PC-3 (cell line): ENCODE measurements at regions not wholly inside any gene's neighbourhood (a gene's known extent, or its start where the extent isn't known, plus 50 kb on each side); places are given as distances from the start of the nearest gene placed in this dataset.

Experiments
- ATAC-seq: fragments of 200-7000 bp; cut with Tn5 transposase; 2 replicates; pipeline ENCODE4 v1.9.1; 2020; ENCODE audit warnings: mild to moderate bottlenecking, moderate library complexity
- BruUV-seq: library from RNA; stranded (reverse); fragments of 400-500 nt; replicated peaks from 2 replicates; lab custom pipeline; 2021; lab: Mats Ljungman, UMichigan
- CTCF ChIA-PET: fragments of 300-600 bp; sonication (Branson Sonifier 250); formaldehyde crosslinking; loops from one replicate; lab custom pipeline; 2022; ENCODE audit warnings: antibody characterized with exemption; lab: Charles Lee
- POLR2A ChIA-PET: fragments of 300-600 bp; sonication (Branson Sonifier 250); formaldehyde crosslinking; loops from one replicate; lab custom pipeline; 2022; ENCODE audit warnings: antibody characterized with exemption; ENCODE audit not compliant: unreplicated experiment; lab: Charles Lee
- DNase-seq: peaks from one replicate; pipeline ENCODE4 v3.0.0-alpha.2; 2015
- H2AFZ ChIP-seq: fragments of 300-600 bp; sonication (generic); 2 replicates; pipeline ENCODE4 v1.6.0; 2016; ENCODE audit warnings: antibody characterized with exemption, low read length
- H3F3A ChIP-seq: fragments of 300-600 bp; sonication (generic); one replicate; pipeline ENCODE4 v1.6.0; 2017; ENCODE audit warnings: antibody characterized with exemption, low read length, control low read depth, mild to moderate bottlenecking; ENCODE audit not compliant: unreplicated experiment
- H3K27ac ChIP-seq: fragments of 300-600 bp; sonication (generic); 2 replicates; pipeline ENCODE4 v1.5.1; 2016; ENCODE audit warnings: mild to moderate bottlenecking, low read length
- H3K27me3 ChIP-seq: fragments of 300-600 bp; sonication (generic); 2 replicates; pipeline ENCODE4 v1.6.1; 2016; ENCODE audit warnings: low read length, mixed read lengths
- H3K36me3 ChIP-seq: fragments of 300-600 bp; sonication (generic); 2 replicates; pipeline ENCODE4 v1.6.1; 2016; ENCODE audit warnings: low read depth, mixed run types, low read length, mixed read lengths
- H3K4me1 ChIP-seq: fragments of 300-600 bp; sonication (generic); 2 replicates; pipeline ENCODE4 v1.5.1; 2016; ENCODE audit warnings: low read length; ENCODE audit not compliant: insufficient read depth
- H3K4me2 ChIP-seq: fragments of 300-600 bp; sonication (generic); 2 replicates; pipeline ENCODE4 v1.6.0; 2016; ENCODE audit warnings: low read length
- H3K4me3 ChIP-seq: fragments of 300-600 bp; sonication (generic); 2 replicates; pipeline ENCODE4 v1.5.1; 2016; ENCODE audit warnings: mild to moderate bottlenecking, low read length, mixed read lengths
- H3K79me2 ChIP-seq: fragments of 300-600 bp; sonication (generic); 2 replicates; pipeline ENCODE4 v1.6.1; 2017; ENCODE audit warnings: low read length, mixed read lengths
- H3K9ac ChIP-seq: fragments of 300-600 bp; sonication (generic); 2 replicates; pipeline ENCODE4 v1.6.0; 2016; ENCODE audit warnings: mild to moderate bottlenecking, low read length
- H3K9me2 ChIP-seq: fragments of 300-600 bp; sonication (generic); replicated peaks from 2 replicates; pipeline ENCODE4 v1.6.1; 2016; ENCODE audit warnings: mixed run types, low read length, mixed read lengths
- H3K9me3 ChIP-seq: fragments of 300-600 bp; sonication (generic); 2 replicates; pipeline ENCODE4 v1.6.1; 2016; ENCODE audit warnings: low read length, mixed read lengths
- H4K20me1 ChIP-seq: fragments of 300-600 bp; sonication (generic); 2 replicates; pipeline ENCODE4 v1.6.1; 2016; ENCODE audit warnings: low read length, mixed read lengths
- EZH2 ChIP-seq: fragments of 300-600 bp; sonication (generic); IDR thresholded peaks from one replicate; pipeline ENCODE4 v1.6.1; 2017; ENCODE audit warnings: antibody characterized with exemption, mild to moderate bottlenecking, low read length; ENCODE audit not compliant: unreplicated experiment
- EZH2phosphoT487 ChIP-seq: fragments of 300-600 bp; sonication (generic); IDR thresholded peaks from 2 replicates; pipeline ENCODE4 v1.6.1; 2018; ENCODE audit warnings: mild to moderate bottlenecking, antibody characterized with exemption, low read length, borderline replicate concordance
- intact Hi-C: fragments of 100-400 bp; cut with micrococcal nuclease; formaldehyde crosslinking; loops from 2 replicates; pipeline ENCODE4 v1.9.0; 2023
- TF ChIP-seq, protein P1 (sequence below): fragments of 300-600 bp; sonication (generic); conservative IDR thresholded peaks from 2 replicates; pipeline ENCODE4 v1.5.1; 2017; ENCODE audit warnings: antibody characterized with exemption, low read depth, mild to moderate bottlenecking, low read length

DNA sequence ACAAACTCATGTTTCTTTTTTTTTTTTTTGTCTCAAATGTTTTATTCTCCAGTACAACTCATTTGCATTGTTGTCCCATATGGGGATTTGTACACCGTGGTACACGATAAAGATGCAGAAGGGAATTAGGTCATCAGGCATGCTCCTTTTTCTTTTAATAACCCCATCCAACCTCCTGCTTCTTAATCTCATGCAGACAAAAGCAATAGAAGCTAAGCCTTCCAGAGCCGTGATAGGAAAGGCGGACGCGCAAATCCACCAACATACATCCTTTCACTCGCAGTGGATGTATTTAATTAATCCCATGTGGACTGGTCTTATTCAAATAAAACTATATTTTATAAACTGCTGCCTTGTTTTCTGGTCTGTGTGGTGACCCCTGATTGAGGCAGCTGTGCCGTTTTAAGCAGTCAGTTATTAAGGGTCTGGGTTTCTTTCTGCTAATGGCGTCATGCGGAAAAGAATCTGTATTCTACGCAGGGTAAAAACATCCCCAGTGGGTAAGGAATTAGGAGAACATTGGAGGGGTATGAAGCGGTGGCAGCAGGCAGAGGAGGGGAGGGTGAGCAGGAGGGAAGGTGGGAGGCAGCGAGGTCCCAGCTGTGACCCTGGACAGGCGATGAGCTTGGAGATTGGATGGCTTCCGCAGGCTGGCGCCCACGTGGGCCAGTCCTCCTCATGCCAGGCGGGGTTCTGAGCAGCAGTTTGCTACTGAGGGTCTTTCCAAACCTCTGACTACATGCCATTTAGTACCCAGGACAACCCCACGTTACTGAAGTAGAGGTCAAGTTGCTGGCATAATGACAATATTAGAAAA, 172.8 kb downstream of the LINC00237 start:
- intact Hi-C loops = no loop called here
- POLR2A ChIA-PET = no interaction called here

DNA sequence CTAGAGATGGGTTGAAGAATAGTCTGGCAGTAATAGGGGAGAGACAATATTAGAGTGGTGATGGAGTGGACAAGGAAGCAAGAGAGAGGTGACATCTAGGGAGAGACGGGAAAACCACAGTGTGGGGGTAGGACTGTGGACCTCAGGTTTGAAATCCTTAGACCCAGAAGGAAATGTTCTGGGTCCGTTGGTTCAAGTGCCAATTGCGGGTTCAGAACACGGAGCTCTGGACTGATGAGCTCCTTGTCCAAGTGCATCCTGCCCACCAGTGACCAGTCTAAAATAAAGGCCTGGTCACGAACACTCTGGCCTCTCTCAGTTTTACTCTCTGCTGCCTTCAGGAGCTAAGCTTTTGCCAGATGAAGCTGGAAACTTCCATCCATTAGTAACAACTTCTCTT, 174.0 kb downstream of the LINC00237 start:
- Histone ChIP-seq H3K4me1 (no peaks in the 10 kb centered on the region), H3K9ac (no peak overlapping the region), H2AFZ (no peak overlapping the region), H3K27me3 (peaks cover 69% of the 10 kb centered on the region), H3K79me2 (no peaks in the 10 kb centered on the region), H3K9me3 (no peaks in the 10 kb centered on the region), H3K27ac (no peak overlapping the region), H3K4me3 (no peak overlapping the region), H3K9me2 (no peaks in the 10 kb centered on the region), H4K20me1 (no peaks in the 10 kb centered on the region), H3F3A (no peaks in the 10 kb centered on the region), H3K4me2 (no peak overlapping the region), H3K36me3 (no peaks in the 10 kb centered on the region)
- POLR2A ChIA-PET = no interaction called here
- intact Hi-C loops = no loop called here
- CTCF ChIA-PET = no interaction called here
- DNase-seq = no peak
- TF ChIP-seq EZH2phosphoT487 = no peak
- TF ChIP-seq, protein P1, sequence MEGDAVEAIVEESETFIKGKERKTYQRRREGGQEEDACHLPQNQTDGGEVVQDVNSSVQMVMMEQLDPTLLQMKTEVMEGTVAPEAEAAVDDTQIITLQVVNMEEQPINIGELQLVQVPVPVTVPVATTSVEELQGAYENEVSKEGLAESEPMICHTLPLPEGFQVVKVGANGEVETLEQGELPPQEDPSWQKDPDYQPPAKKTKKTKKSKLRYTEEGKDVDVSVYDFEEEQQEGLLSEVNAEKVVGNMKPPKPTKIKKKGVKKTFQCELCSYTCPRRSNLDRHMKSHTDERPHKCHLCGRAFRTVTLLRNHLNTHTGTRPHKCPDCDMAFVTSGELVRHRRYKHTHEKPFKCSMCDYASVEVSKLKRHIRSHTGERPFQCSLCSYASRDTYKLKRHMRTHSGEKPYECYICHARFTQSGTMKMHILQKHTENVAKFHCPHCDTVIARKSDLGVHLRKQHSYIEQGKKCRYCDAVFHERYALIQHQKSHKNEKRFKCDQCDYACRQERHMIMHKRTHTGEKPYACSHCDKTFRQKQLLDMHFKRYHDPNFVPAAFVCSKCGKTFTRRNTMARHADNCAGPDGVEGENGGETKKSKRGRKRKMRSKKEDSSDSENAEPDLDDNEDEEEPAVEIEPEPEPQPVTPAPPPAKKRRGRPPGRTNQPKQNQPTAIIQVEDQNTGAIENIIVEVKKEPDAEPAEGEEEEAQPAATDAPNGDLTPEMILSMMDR = no peak
- TF ChIP-seq EZH2 = no peak
- no TSS peak for BruUV-seq
- no peak for ATAC-seq

More for the DNA sequence above, 172.8 kb downstream of the LINC00237 start:
- Histone ChIP-seq H3K9me2 (no peaks in the 10 kb centered on the region), H4K20me1 (no peaks in the 10 kb centered on the region), H3K4me1 (no peaks in the 10 kb centered on the region), H2AFZ (no peak overlapping the region), H3F3A (no peaks in the 10 kb centered on the region), H3K27me3 (peaks cover 81% of the 10 kb centered on the region), H3K36me3 (no peaks in the 10 kb centered on the region), H3K9me3 (no peaks in the 10 kb centered on the region), H3K4me2 (no peak overlapping the region), H3K27ac (no peak overlapping the region), H3K79me2 (no peaks in the 10 kb centered on the region), H3K4me3 (no peak overlapping the region), H3K9ac (no peak overlapping the region)
- TF ChIP-seq EZH2phosphoT487 (no peak), EZH2 (no peak)
- TF ChIP-seq, protein P1 = no peak
- no TSS peak for BruUV-seq
- ATAC-seq = no peak
- no peak for DNase-seq
- CTCF ChIA-PET = no interaction called here

DNA sequence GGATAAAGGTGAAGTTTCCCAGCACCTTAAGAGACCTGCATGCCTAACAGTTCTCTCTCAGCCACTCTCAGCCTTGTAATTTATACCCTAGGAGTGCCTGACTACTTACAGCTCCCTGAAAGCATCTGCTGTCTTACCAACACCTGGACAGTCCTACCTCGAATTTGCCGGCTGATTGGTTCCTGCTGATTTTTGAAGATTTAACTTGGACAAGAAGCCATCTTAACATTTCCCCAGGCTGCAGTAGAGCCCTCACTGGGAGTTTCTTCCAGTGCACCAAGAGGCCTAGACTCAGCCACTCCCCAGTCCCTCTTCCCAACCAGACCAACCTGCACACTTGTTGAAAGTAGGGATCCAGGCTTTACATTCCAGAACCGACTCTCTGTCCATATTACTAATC, 174.5 kb downstream of the LINC00237 start:
- H4K20me1 ChIP-seq = no peaks in the 10 kb centered on the region
- TF ChIP-seq EZH2phosphoT487 (no peak), EZH2 (no peak)
- no peaks in the 10 kb centered on the region for H3K9me2 ChIP-seq
- no peaks in the 10 kb centered on the region for H3K9me3 ChIP-seq
- ChIA-PET CTCF (no interaction called here), POLR2A (no interaction called here)
- H3F3A ChIP-seq = no peaks in the 10 kb centered on the region
- DNase-seq (no peak), ATAC-seq (no peak)
- no peak overlapping the region for H3K27ac ChIP-seq
- intact Hi-C loops = no loop called here
- H3K36me3 ChIP-seq = no peaks in the 10 kb centered on the region
- no peaks in the 10 kb centered on the region for H3K79me2 ChIP-seq
- H3K4me2 ChIP-seq = no peak overlapping the region
- H3K4me3 ChIP-seq = no peak overlapping the region
- no peak overlapping the region for H3K9ac ChIP-seq
- no peaks in the 10 kb centered on the region for H3K4me1 ChIP-seq
- no peak overlapping the region for H2AFZ ChIP-seq
- peaks cover 63% of the 10 kb centered on the region for H3K27me3 ChIP-seq
- BruUV-seq = no TSS peak
